ENCODE measurements at regions not wholly inside any gene's neighbourhood (a gene's known extent, or its start where the extent isn't known, plus 50 kb on each side); places are given as distances from the start of the nearest gene placed in this dataset.

- TF ChIP-seq ARNT (IDR thresholded peaks at IDR 0.05), result no peak
- TF ChIP-seq CTBP1 (IDR thresholded peaks at IDR 0.05; ENCODE audit: borderline replicate concordance), result no peak
- TF ChIP-seq FOXM1 (IDR thresholded peaks at IDR 0.05; ENCODE audit: borderline replicate concordance), result no peak
- TF ChIP-seq SP1 (IDR thresholded peaks at IDR 0.05), result no peak
- no peak for TF ChIP-seq ELF4 (IDR thresholded peaks at IDR 0.05)
- no peak for TF ChIP-seq FOXK2 (IDR thresholded peaks at IDR 0.05)
- no peak for TF ChIP-seq LEF1 (IDR thresholded peaks at IDR 0.05; ENCODE audit: borderline replicate concordance)
- TF ChIP-seq NFRKB (IDR thresholded peaks at IDR 0.05), result no peak
- TF ChIP-seq FOXA1 (IDR thresholded peaks at IDR 0.05), result no peak
- no peak for TF ChIP-seq BHLHE40 (IDR thresholded peaks at IDR 0.05; ENCODE audit: borderline replicate concordance)
- TF ChIP-seq SUZ12 (IDR thresholded peaks at IDR 0.05), result no peak
- no peak for TF ChIP-seq ZNF384 (IDR thresholded peaks at IDR 0.05)
- TF ChIP-seq L3MBTL2 (conservative IDR thresholded peaks at IDR 0.05), result no peak
Observed at GRCh38 chr2:16228951-16229350, 288.6 kb downstream of the MYCN start.
